HCT116 (cell line): ENCODE measurements at regions not wholly inside any gene's neighbourhood (a gene's known extent, or its start where the extent isn't known, plus 50 kb on each side); places are given as distances from the start of the nearest gene placed in this dataset.

Experiments
- ATAC-seq: fragments of 200-7000 bp; cut with Tn5 transposase; 2 replicates; pipeline ENCODE4 v1.9.1; 2020; ENCODE audit warnings: mild to moderate bottlenecking, moderate library complexity
- BruUV-seq: library from RNA; stranded (reverse); fragments of 400-500 nt; replicated peaks from 2 replicates; lab custom pipeline; 2021; lab: Mats Ljungman, UMichigan
- CTCF ChIA-PET: fragments of 300-600 bp; sonication (Branson Sonifier 250); formaldehyde crosslinking; loops from one replicate; lab custom pipeline; 2021; ENCODE audit warnings: antibody characterized with exemption; lab: Charles Lee
- POLR2A ChIA-PET: fragments of 300-600, 350-600 bp; sonication (Branson Sonifier 250); formaldehyde crosslinking; loops from one replicate; lab custom pipeline; 2021; ENCODE audit warnings: antibody characterized with exemption; lab: Charles Lee
- RAD21 ChIA-PET, 2 experiments: fragments of 300-600 bp; sonication (Branson Sonifier 250); formaldehyde crosslinking; loops; one replicate each; lab custom pipeline; 2023; ENCODE audit warnings: low total read pairs in 2 of 2; ENCODE audit not compliant: uncharacterized antibody in 2 of 2, unreplicated experiment in 2 of 2, low non-redundant PET in 1 of 2; lab: Charles Lee
- DNase-seq: peaks from one replicate; pipeline ENCODE4 v3.0.0-alpha.2; 2010; ENCODE audit warnings: low read depth, low spot score
- H2AFZ ChIP-seq: fragments of 200-600 bp; shearing (Covaris generic), sonication (generic); 2 replicates; pipeline ENCODE4 v1.6.1; 2017; ENCODE audit warnings: low read depth, mixed run types, mixed read lengths, antibody characterized with exemption, low read length; ENCODE audit not compliant: poor library complexity, severe bottlenecking
- H3K27ac ChIP-seq: 2 replicates; pipeline ENCODE4 v1.5.1; 2012; ENCODE audit warnings: low read depth, low read length
- H3K27me3 ChIP-seq: fragments of 200-600 bp; sonication (generic); 2 replicates; pipeline ENCODE4 v1.6.1; 2016; ENCODE audit warnings: mixed run types, low read length, mixed read lengths; ENCODE audit not compliant: insufficient read depth
- H3K36me3 ChIP-seq, 2 experiments: fragments of 200-500 bp in 1 of 2; fragments of 200-600 bp in 1 of 2; sonication (Bioruptor generic) in 1 of 2; sonication (generic) in 1 of 2; 2 replicates each; pipeline versions ENCODE4 v1.5.1 to v1.6.1; 2014 to 2016; ENCODE audit warnings: low read length in 2 of 2, inconsistent platforms in 1 of 2, mixed read lengths in 1 of 2, mixed run types in 1 of 2; ENCODE audit not compliant: insufficient read depth in 2 of 2, control insufficient read depth in 1 of 2
- H3K4me1 ChIP-seq, 2 experiments: fragments of 200-600 bp in 1 of 2; sonication (generic) in 1 of 2; 2 replicates each; pipeline versions ENCODE4 v1.5.1 to v1.6.1; 2012 to 2017; ENCODE audit warnings: low read length in 2 of 2, inconsistent platforms in 1 of 2, mild to moderate bottlenecking in 1 of 2, mixed read lengths in 1 of 2, mixed run types in 1 of 2, moderate library complexity in 1 of 2; ENCODE audit not compliant: insufficient read depth in 2 of 2, control insufficient read depth in 1 of 2
- H3K4me2 ChIP-seq: fragments of 200-600 bp; sonication (generic); 2 replicates; pipeline ENCODE4 v1.6.1; 2017; ENCODE audit warnings: mixed run types, low read length, mixed read lengths
- H3K4me3 ChIP-seq, 2 experiments: fragments of 200-600 bp in 1 of 2; sonication (generic) in 1 of 2; replicated peaks in 1 of 2; 2 replicates each; pipeline ENCODE4 v1.5.1; 2011 to 2016; ENCODE audit warnings: low read length in 2 of 2, control low read depth in 1 of 2, low read depth in 1 of 2, mild to moderate bottlenecking in 1 of 2, mixed read lengths in 1 of 2, mixed run types in 1 of 2
- H3K79me2 ChIP-seq: fragments of 200-600 bp; sonication (generic); 2 replicates; pipeline ENCODE4 v1.6.1; 2017; ENCODE audit warnings: mild to moderate bottlenecking, mixed run types, low read length, moderate library complexity, mixed read lengths; ENCODE audit not compliant: insufficient read depth
- H3K9ac ChIP-seq: fragments of 200-600 bp; sonication (generic); 2 replicates; pipeline ENCODE4 v1.6.1; 2016; ENCODE audit warnings: low read length, mixed read lengths
- H3K9me2 ChIP-seq: fragments of 200-600 bp; sonication (generic), shearing (Covaris generic); 2 replicates; pipeline ENCODE4 v1.6.1; 2017; ENCODE audit warnings: mixed run types, mild to moderate bottlenecking, moderate library complexity; ENCODE audit not compliant: insufficient read depth
- H3K9me3 ChIP-seq, 2 experiments: fragments of 200-500 bp in 1 of 2; fragments of 200-600 bp in 1 of 2; sonication (Bioruptor generic) in 1 of 2; sonication (generic) in 1 of 2; 2 replicates each; pipeline ENCODE4 v1.6.1; 2014 to 2017; ENCODE audit warnings: low read length in 2 of 2, mixed read lengths in 2 of 2, inconsistent platforms in 1 of 2, low read depth in 1 of 2, mild to moderate bottlenecking in 1 of 2, mixed run types in 1 of 2, moderate library complexity in 1 of 2; ENCODE audit not compliant: control insufficient read depth in 1 of 2, insufficient read depth in 1 of 2
- H4K20me1 ChIP-seq: fragments of 200-600 bp; sonication (generic), shearing (Covaris generic); 2 replicates; pipeline ENCODE4 v1.6.1; 2017; ENCODE audit warnings: mixed run types, mild to moderate bottlenecking, moderate library complexity; ENCODE audit not compliant: insufficient read depth
- CBX3 ChIP-seq: IDR thresholded peaks from 2 replicates; pipeline ENCODE4 v1.6.1; 2012; ENCODE audit warnings: low read depth
- EGR1 ChIP-seq: IDR thresholded peaks from 2 replicates; pipeline ENCODE4 v1.6.1; 2012; ENCODE audit warnings: low read depth
- ELF1 ChIP-seq: IDR thresholded peaks from 2 replicates; pipeline ENCODE4 v1.6.1; 2012; ENCODE audit warnings: low read depth, borderline replicate concordance
- EZH2 ChIP-seq: fragments of 200-600 bp; sonication (generic); IDR thresholded peaks from 2 replicates; pipeline ENCODE4 v1.6.1; 2017; ENCODE audit warnings: antibody characterized with exemption, mixed run types
- FOSL1 ChIP-seq: IDR thresholded peaks from 2 replicates; pipeline ENCODE4 v1.6.1; 2012; ENCODE audit warnings: low read depth
- JUND ChIP-seq: IDR thresholded peaks from 2 replicates; pipeline ENCODE4 v1.6.1; 2012
- POLR2A ChIP-seq: IDR thresholded peaks from 2 replicates; pipeline ENCODE4 v1.7.0; 2011; ENCODE audit warnings: borderline replicate concordance; ENCODE audit not compliant: insufficient read depth, insufficient read length; ENCODE audit errors: extremely low read depth
- POLR2AphosphoS5 ChIP-seq: IDR thresholded peaks from 2 replicates; pipeline ENCODE4 v1.6.1; 2011; ENCODE audit warnings: mild to moderate bottlenecking, low read depth, low read length, moderate library complexity
- RAD21 ChIP-seq: IDR thresholded peaks from 2 replicates; pipeline ENCODE4 v1.6.1; 2012; ENCODE audit warnings: low read depth, mild to moderate bottlenecking
- SIN3A ChIP-seq: IDR thresholded peaks from 2 replicates; pipeline ENCODE4 v1.6.1; 2012; ENCODE audit warnings: low read depth
- SRF ChIP-seq: IDR thresholded peaks from 2 replicates; pipeline ENCODE4 v1.6.1; 2012; ENCODE audit warnings: low read depth
- TCF7L2 ChIP-seq: IDR thresholded peaks from 2 replicates; pipeline ENCODE4 v1.7.0; 2011; ENCODE audit warnings: borderline replicate concordance, inconsistent platforms; ENCODE audit not compliant: insufficient read depth, insufficient read length; ENCODE audit errors: extremely low read depth
- YY1 ChIP-seq: IDR thresholded peaks from 2 replicates; pipeline ENCODE4 v1.6.1; 2011; ENCODE audit warnings: low read length, low read depth, moderate library complexity, mild to moderate bottlenecking; ENCODE audit not compliant: insufficient replicate concordance; ENCODE audit errors: extremely low read depth
- ZFX ChIP-seq: fragments of 450-650 bp; IDR thresholded peaks from 2 replicates; pipeline ENCODE4 v1.6.1; 2017
- ZNF274 ChIP-seq: fragments of 200-500 bp; sonication (Bioruptor generic); IDR thresholded peaks from 2 replicates; pipeline ENCODE4 v1.6.1; 2014; ENCODE audit warnings: mild to moderate bottlenecking, low read depth, low read length, inconsistent platforms
- intact Hi-C: fragments of 100-400 bp; cut with micrococcal nuclease; formaldehyde crosslinking; loops from 2 replicates; pipeline ENCODE4 v1.10.0; 2022
- TF ChIP-seq, protein P1 (sequence below): IDR thresholded peaks from 2 replicates; pipeline ENCODE4 v1.6.1; 2011; ENCODE audit warnings: mild to moderate bottlenecking, low read length, moderate library complexity; ENCODE audit not compliant: insufficient replicate concordance; ENCODE audit errors: extremely low read depth
- TF ChIP-seq, protein P2 (sequence below): IDR thresholded peaks from 2 replicates; pipeline ENCODE4 v1.6.1; 2012
- TF ChIP-seq, protein P3 (sequence below): IDR thresholded peaks from 2 replicates; pipeline ENCODE4 v1.6.1; 2012; ENCODE audit warnings: low read depth
- TF ChIP-seq, protein P4 (sequence below), 3 experiments: fragments of 200-600 bp in 1 of 3; sonication (generic) in 1 of 3; IDR thresholded peaks in 2 of 3; conservative IDR thresholded peaks in 1 of 3; 2 replicates each; pipeline ENCODE4 v1.5.1; 2012 to 2017; ENCODE audit warnings: low read depth in 2 of 3, low read length in 2 of 3, antibody characterized with exemption in 1 of 3, borderline replicate concordance in 1 of 3, control low read depth in 1 of 3, mild to moderate bottlenecking in 1 of 3, mixed read lengths in 1 of 3, mixed run types in 1 of 3, moderate library complexity in 1 of 3; ENCODE audit not compliant: insufficient read depth in 1 of 3
- TF ChIP-seq, protein P5 (sequence below): IDR thresholded peaks from 2 replicates; pipeline ENCODE4 v1.6.1; 2012

DNA sequence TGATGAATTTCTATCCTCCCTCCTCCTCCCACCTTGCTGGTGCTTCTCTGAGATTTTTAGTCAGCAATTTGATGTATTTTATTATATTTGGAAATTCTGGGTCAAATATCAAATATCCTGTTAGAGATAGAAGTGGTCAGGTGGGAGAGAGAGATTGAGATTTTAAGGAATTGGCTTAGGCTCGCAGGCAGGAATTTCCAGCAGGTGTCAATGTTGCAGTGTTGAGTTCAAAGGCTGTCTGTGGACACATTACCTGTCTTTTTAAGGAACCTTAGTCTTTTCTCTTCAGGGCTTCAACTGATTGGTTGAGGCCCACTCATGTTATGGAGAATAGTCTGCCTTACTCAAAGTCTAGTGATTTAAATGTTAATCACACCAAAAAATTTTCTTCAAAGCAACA lies 457.3 kb downstream of the FLRT2 start:
- Histone ChIP-seq H3K27me3 (no peaks in the 10 kb centered on the region), H2AFZ (no peak overlapping the region), H3K4me3 (no peak overlapping the region), H3K9ac (no peak overlapping the region), H3K4me1 (no peaks in the 10 kb centered on the region), H3K27ac (no peak overlapping the region), H3K9me3 (peaks cover 5 to 46% of the 10 kb centered on the region in 2 experiments; a peak in 1 of 4 replicates), H3K4me2 (no peak overlapping the region), H3K36me3 (no peaks in the 10 kb centered on the region), H3K79me2 (no peaks in the 10 kb centered on the region)
- BruUV-seq: no TSS peak
- RAD21 ChIA-PET: no interaction called here
- ATAC-seq: no peak
- intact Hi-C loops: no loop called here
- TF ChIP-seq, protein P1, sequence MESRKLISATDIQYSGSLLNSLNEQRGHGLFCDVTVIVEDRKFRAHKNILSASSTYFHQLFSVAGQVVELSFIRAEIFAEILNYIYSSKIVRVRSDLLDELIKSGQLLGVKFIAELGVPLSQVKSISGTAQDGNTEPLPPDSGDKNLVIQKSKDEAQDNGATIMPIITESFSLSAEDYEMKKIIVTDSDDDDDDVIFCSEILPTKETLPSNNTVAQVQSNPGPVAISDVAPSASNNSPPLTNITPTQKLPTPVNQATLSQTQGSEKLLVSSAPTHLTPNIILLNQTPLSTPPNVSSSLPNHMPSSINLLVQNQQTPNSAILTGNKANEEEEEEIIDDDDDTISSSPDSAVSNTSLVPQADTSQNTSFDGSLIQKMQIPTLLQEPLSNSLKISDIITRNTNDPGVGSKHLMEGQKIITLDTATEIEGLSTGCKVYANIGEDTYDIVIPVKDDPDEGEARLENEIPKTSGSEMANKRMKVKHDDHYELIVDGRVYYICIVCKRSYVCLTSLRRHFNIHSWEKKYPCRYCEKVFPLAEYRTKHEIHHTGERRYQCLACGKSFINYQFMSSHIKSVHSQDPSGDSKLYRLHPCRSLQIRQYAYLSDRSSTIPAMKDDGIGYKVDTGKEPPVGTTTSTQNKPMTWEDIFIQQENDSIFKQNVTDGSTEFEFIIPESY: no peak
- TF ChIP-seq SIN3A (no peak), EGR1 (no peak), TCF7L2 (no peak), SRF (no peak), POLR2A (no peak), ZFX (no peak), CBX3 (no peak), EZH2 (no peak), ELF1 (no peak), RAD21 (no peak), JUND (no peak), YY1 (no peak), ZNF274 (no peak), FOSL1 (no peak), POLR2AphosphoS5 (no peak)
- TF ChIP-seq, protein P2, sequence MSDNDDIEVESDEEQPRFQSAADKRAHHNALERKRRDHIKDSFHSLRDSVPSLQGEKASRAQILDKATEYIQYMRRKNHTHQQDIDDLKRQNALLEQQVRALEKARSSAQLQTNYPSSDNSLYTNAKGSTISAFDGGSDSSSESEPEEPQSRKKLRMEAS: no peak
- TF ChIP-seq, protein P3, sequence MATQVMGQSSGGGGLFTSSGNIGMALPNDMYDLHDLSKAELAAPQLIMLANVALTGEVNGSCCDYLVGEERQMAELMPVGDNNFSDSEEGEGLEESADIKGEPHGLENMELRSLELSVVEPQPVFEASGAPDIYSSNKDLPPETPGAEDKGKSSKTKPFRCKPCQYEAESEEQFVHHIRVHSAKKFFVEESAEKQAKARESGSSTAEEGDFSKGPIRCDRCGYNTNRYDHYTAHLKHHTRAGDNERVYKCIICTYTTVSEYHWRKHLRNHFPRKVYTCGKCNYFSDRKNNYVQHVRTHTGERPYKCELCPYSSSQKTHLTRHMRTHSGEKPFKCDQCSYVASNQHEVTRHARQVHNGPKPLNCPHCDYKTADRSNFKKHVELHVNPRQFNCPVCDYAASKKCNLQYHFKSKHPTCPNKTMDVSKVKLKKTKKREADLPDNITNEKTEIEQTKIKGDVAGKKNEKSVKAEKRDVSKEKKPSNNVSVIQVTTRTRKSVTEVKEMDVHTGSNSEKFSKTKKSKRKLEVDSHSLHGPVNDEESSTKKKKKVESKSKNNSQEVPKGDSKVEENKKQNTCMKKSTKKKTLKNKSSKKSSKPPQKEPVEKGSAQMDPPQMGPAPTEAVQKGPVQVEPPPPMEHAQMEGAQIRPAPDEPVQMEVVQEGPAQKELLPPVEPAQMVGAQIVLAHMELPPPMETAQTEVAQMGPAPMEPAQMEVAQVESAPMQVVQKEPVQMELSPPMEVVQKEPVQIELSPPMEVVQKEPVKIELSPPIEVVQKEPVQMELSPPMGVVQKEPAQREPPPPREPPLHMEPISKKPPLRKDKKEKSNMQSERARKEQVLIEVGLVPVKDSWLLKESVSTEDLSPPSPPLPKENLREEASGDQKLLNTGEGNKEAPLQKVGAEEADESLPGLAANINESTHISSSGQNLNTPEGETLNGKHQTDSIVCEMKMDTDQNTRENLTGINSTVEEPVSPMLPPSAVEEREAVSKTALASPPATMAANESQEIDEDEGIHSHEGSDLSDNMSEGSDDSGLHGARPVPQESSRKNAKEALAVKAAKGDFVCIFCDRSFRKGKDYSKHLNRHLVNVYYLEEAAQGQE: no peak
- TF ChIP-seq, protein P4, sequence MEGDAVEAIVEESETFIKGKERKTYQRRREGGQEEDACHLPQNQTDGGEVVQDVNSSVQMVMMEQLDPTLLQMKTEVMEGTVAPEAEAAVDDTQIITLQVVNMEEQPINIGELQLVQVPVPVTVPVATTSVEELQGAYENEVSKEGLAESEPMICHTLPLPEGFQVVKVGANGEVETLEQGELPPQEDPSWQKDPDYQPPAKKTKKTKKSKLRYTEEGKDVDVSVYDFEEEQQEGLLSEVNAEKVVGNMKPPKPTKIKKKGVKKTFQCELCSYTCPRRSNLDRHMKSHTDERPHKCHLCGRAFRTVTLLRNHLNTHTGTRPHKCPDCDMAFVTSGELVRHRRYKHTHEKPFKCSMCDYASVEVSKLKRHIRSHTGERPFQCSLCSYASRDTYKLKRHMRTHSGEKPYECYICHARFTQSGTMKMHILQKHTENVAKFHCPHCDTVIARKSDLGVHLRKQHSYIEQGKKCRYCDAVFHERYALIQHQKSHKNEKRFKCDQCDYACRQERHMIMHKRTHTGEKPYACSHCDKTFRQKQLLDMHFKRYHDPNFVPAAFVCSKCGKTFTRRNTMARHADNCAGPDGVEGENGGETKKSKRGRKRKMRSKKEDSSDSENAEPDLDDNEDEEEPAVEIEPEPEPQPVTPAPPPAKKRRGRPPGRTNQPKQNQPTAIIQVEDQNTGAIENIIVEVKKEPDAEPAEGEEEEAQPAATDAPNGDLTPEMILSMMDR (IDR thresholded peaks at IDR 0.05 in 2 of 3, conservative IDR thresholded peaks at IDR 0.05 in 1 of 3; ENCODE audit: borderline replicate concordance in 1 of 3, insufficient read depth in 1 of 3, low read depth in 2 of 3, low read length in 2 of 3): no peak
- TF ChIP-seq, protein P5, sequence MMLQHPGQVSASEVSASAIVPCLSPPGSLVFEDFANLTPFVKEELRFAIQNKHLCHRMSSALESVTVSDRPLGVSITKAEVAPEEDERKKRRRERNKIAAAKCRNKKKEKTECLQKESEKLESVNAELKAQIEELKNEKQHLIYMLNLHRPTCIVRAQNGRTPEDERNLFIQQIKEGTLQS: no peak
- TF ChIP-seq, all 23 proteins: peak for 0
- no peaks in the 10 kb centered on the region for H4K20me1 ChIP-seq
- no peaks in the 10 kb centered on the region for H3K9me2 ChIP-seq
- DNase-seq: no peak
- ChIA-PET POLR2A (no interaction called here), CTCF (no interaction called here)
